SIG-M5 treated with dmso at 0.1 percent for 504 hours (cell line): ENCODE measurements at regions not wholly inside any gene's neighbourhood (a gene's known extent, or its start where the extent isn't known, plus 50 kb on each side); places are given as distances from the start of the nearest gene placed in this dataset.
A peak's percentile ranks its signal among the peaks of the same experiment; 100 is the strongest.

ENCODE experiments used
- DNase-seq: peaks from one replicate; lab custom pipeline; 2025; ENCODE audit not compliant: unreplicated experiment; lab: John Stamatoyannopoulos, UW

- no peak for DNase-seq
These were observed 371.6 kb downstream of the RPRM start for GRCh38 chr2:153106802-153107477.

DNA sequence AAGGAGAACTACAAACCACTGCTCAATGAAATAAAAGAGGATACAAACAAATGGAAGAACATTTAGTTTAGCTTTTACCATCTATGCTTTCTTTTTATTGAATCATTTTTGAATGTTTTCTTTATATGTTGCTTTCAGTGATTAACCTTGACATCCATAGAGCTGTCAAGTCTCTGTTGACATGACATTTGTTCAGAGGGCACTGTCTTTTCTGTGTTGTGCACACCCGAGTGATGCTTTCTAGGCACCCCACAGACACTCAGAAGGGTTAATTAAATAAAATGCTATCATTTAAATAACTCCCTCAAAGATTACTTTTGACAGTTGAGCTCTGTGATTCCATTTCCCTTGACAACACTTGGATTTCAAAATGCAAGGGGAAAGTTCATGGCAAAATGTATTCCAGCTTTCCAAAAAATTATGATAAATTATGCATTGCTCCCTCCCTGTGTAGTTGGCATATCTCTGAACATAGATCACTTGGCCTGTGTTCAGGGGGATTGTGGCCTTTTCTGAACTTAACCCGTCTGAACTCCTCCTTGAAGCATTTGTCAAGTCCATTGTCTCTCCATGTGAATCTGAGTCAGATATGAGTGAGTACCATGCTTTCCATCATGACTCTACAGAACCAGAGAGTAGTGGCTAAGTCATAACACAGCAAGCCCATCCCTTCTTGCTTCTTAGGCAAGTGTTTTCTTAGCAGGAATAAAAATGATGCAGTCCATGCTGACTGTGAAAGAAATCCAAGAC is 372.6 kb downstream of the RPRM start:
- DNase-seq = no peak

DNA sequence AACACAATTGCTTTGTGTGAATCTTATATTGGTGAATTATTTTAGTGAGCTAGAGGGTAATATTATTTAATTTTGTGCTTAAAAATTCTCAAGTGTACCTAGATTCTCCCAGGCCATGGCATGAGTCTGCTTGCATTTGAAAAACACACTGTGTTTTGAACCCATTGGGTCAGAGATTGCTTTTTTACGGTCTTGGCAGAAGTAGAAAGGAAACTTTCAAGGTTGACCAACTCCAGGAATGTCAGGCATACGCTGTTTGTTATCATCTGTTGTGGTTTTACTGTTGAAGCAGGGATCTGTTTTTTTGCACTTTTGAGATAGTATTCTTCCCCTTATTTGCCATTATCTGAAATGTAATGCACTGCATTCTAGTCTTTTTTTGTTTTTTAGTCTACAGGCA is 377.4 kb downstream of the RPRM start:
- no peak for DNase-seq

DNA sequence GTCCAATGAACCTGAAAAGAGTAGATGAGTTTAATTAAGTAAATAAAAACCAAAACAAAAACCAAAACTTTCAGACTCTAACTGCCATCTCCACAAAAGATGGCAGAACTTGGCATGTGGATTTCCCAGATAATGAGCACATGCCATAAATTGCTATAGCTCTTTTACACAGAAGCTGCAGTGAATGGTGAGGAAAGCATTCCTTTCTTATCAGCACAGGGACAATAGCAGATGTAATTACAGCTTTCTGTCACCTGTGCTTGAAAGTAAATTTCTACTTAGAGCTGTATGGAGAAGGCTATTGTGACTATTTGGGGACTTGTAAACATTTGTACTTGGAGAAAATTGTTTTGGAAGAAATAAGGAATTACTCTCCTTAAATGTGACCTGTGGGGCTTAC is 378.4 kb downstream of the RPRM start:
- no peak for DNase-seq

DNA sequence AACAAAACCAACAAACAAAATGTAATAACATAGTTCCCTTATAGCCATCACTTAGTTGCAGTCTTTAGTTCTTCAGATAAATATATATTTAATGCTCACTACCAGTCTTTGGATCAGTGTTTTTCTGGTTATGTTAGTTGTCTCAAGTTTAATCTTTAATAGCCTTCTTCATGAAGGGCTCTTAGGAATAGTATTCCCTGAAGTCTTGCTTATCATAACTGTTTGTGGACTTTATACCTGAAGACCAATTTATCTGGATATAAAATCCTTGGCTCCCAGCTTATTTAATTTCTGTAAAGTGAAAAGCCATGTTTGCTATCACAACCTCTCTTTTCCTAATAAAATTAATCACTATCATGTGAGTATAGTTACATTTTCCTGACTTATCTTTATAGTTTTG is 379.7 kb downstream of the ARL6IP6 start:
- no peak for DNase-seq

DNA sequence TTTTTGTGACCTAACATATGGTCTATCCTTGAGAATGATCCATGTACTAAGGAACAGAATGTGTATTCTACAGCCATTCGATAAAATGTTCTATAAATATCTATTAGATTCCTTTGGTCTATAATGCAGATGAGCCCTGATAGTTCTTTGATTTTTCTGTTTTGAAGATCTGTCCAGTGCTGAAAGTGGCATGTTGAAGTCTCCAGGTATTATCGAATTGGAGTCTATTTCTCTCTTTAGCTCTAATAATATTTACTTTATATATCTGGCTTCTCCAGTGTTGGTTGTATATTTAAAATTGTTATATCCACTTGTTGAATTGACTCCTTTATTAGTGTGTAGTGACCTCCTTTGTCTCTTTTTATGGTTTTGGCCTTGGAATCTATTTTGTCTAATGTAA is 377.9 kb downstream of the ARL6IP6 start:
- DNase-seq = no peak

DNA sequence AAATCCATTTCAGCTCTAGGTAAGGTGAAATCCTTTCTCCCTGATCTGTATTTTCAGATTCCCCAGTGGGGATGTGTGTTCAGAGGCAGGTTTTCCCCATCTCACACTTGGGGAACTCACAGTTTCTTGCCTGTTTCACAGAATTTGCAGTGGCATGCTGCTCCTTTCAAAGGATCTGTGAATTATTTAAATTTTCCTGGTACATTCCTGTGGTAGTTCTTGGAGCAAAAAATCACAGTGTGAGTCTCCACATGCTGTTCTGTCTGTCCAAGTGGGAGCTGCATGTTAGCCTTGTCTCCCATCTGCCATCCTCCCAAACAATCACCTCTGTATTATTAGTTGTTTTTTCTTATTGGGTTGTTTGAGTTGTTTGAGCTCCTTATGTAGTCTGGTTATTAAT is 372.9 kb downstream of the ARL6IP6 start:
- no peak for DNase-seq

GRCh38 chr2:153079315-153079714 is 360.9 kb downstream of the ARL6IP6 start:
- DNase-seq = no peak

DNA sequence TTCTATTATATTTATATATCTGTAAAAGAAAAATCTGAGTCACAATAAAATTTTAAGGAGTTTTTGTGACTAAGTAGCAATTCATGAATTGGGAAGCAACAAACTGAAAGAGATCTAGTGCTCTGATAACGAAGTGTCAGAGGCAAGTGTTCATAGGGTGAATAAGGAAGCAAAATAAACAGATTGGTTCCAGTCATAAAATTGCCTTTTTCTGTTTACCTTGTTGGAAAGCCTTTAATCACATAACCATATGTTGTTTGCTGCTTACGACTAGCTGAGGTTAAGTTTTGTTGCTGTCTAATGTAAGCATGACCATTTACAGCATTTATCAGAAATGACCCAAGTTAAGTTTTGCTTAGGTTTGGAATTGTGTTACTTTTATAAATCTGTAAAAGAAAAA is 358.9 kb downstream of the ARL6IP6 start:
- DNase-seq = no peak

GRCh38 chr2:153074207-153074606 is 355.8 kb downstream of the ARL6IP6 start:
- DNase-seq = no peak

- no peak for DNase-seq
These were observed 354.4 kb downstream of the ARL6IP6 start for GRCh38 chr2:153072813-153073212.

DNA sequence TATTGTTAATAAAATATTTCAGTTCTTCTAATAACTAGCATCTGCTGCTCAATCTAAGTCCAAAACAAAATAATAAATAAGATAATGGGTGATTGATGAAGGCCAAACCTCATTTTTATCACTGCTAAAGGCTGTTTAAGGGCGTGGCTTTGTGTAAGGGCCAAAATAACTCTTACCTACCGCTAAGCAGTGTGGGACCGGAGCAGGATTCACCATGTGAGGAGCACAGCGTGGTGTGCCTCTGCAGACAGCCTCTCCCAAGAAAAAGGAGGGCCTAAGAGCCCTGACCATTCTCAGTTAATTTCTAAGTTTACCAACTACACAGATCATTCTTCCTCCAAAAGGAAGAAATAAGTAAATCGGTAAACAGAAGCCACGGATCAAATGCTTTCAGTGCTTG is 353.7 kb downstream of the ARL6IP6 start:
- no peak for DNase-seq

GRCh38 chr2:153071090-153071489 is 352.7 kb downstream of the ARL6IP6 start:
- DNase-seq = no peak

GRCh38 chr2:153068915-153069314 is 350.5 kb downstream of the ARL6IP6 start:
- no peak for DNase-seq

GRCh38 chr2:153068052-153068451 is 349.6 kb downstream of the ARL6IP6 start:
- DNase-seq = no peak

DNA sequence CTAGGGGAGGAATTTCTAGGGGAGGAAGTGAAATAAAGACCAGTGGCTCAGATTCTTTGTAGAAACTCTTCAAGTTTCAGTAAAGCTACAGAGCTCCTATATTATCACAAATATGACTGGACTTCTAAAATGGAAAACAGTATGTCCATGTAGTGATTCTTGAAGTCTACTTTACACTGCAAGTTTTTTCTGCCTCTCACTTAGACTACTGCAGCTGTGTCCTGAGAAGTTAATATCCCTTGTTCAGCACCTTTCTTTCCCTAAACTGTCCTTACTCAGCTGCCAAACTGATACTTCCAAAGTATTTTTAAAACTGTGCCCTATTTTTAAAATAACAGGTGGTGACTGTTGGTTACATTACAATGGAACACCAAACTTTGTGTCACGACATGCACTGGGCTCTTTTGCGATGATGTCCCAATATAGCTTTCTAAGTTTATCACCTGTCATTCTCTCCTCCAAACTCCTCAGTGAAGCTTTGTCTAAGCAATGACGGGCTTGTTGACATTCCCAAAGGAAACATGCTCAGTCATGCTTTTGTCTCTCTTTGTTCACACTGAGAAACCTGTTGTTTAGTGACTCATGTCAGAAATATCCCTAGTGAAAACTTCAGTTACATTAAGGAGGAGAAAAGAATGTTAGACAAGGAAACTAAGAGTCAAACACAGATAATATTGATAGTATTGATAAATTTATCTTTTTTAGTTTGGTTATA is 341.1 kb downstream of the ARL6IP6 start:
- DNase-seq = peak; percentile 25

GRCh38 chr2:153057743-153058142 is 339.3 kb downstream of the ARL6IP6 start:
- no peak for DNase-seq

GRCh38 chr2:153055182-153055581 is 336.8 kb downstream of the ARL6IP6 start:
- no peak for DNase-seq

DNA sequence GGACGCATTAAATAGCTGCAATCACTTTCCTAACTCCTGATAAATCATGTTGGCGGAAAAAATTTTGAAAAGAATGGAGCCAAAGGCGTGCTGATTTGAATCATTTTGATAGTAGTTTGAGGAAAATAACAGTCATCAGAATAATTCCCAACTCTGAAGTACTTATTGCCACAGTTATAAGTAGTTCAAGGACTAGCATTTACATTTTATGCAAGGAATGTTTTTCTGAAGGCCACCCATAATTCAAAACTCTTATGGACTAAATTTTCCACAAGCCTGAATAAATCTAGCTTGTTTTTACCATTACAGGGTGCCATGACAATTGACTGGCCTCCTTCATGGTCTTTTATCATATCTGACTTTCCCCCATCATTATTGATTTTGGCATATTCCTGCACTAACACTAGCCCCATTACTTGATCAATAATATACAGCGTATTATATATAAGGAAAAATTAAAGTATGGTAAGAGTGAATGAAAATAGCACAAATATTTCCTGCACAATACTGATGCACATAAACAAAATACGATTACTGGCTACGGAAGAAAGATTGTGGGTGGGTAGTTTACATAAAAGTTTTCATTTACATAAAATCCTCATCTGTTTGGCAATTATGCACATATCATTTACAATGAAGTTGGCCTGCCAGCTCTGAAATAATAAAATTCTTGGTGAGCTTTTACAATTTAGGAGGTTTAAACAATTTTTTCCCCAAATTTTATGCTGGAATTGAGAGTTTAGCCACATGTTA is 334.6 kb downstream of the ARL6IP6 start:
- no peak for DNase-seq

DNA sequence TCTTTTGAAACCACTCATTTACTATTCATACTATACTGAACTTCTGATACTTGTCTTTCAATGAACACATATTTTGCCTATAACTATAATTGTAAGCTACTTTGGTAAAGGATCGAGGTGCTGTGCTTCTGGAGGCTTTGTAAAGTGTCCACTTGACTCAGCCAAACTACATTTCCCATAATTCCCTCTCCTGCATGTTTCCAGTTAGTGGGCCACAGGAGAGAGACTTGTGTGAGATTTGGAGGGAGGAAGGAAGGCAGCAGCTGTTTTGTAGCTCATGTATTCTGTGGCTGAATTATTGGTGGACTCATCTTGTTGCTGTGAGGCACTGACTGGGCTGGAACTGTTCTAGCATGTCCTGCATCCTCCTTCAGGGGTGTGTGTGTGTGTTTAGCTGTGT is 328.8 kb downstream of the ARL6IP6 start:
- DNase-seq = no peak

GRCh38 chr2:153043385-153043784 is 325.0 kb downstream of the ARL6IP6 start:
- no peak for DNase-seq
